Suprapubic skin (tissue), 3 donors: ENCODE measurements at regions not wholly inside any gene's neighbourhood (a gene's known extent, or its start where the extent isn't known, plus 50 kb on each side); places are given as distances from the start of the nearest gene placed in this dataset.

Source experiments
- POLR2A ChIP-seq, 2 donors: fragments of 450-650 bp; IDR thresholded peaks; one replicate each; pipeline ENCODE4 v1.6.1; 2017; ENCODE audit warnings: antibody characterized with exemption in 2 of 2, mild to moderate bottlenecking in 2 of 2, moderate library complexity in 2 of 2
- TF ChIP-seq, protein P1 (sequence below), 2 donors: fragments of 200-600 bp in 1 of 2; fragments of 450-650 bp in 1 of 2; sonication (generic) in 1 of 2; IDR thresholded peaks; one replicate each; pipeline ENCODE4 v1.5.1; 2016 to 2019; ENCODE audit warnings: antibody characterized with exemption in 2 of 2, mild to moderate bottlenecking in 1 of 2, moderate library complexity in 1 of 2

DNA sequence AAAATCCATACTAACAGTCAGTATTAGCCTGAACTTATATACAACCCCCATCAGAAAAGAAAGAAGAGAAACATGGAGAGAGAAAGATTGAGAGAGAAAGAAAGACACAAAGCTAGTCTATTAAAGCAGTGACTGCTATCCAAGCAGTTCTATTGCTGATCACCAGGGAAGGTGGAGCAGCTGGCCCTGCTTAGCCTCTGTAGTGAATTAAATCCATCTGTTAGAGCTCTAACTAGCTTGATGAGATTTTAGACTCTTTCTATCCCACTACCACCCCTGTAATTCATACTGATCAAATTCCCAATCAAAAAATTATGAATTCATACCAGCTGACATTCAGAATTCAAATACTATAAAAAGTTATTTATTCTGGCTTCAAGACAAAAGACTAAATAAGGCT is 486.0 kb upstream of the LRRN3 start:
- TF ChIP-seq, protein P1, sequence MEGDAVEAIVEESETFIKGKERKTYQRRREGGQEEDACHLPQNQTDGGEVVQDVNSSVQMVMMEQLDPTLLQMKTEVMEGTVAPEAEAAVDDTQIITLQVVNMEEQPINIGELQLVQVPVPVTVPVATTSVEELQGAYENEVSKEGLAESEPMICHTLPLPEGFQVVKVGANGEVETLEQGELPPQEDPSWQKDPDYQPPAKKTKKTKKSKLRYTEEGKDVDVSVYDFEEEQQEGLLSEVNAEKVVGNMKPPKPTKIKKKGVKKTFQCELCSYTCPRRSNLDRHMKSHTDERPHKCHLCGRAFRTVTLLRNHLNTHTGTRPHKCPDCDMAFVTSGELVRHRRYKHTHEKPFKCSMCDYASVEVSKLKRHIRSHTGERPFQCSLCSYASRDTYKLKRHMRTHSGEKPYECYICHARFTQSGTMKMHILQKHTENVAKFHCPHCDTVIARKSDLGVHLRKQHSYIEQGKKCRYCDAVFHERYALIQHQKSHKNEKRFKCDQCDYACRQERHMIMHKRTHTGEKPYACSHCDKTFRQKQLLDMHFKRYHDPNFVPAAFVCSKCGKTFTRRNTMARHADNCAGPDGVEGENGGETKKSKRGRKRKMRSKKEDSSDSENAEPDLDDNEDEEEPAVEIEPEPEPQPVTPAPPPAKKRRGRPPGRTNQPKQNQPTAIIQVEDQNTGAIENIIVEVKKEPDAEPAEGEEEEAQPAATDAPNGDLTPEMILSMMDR (IDR thresholded peaks at IDR 0.05) = no peak
- TF ChIP-seq POLR2A (IDR thresholded peaks at IDR 0.05) = no peak
